ENCODE measurements at regions not wholly inside any gene's neighbourhood (a gene's known extent, or its start where the extent isn't known, plus 50 kb on each side); places are given as distances from the start of the nearest gene placed in this dataset.

DNA sequence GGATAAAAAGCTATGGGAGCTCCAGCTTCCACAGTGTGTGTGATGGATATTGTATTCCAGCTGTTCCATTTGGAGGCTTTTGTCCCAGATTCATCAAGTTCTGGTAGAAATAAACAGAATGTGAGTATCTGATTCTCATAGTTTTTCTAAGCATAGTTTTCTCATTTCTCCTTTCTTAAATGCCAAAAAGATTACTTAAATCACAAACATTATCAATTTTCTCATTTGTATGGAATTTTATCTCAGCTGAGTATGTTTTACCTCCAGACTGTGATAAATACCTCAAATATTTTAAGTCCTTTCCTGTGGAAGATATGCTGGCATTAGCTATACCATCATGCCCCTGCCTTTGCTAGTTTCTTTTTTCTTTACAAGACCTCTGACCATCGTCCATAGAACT lies 767.3 kb downstream of the TFAP2A start:
- DNase-seq = no peak

DNA sequence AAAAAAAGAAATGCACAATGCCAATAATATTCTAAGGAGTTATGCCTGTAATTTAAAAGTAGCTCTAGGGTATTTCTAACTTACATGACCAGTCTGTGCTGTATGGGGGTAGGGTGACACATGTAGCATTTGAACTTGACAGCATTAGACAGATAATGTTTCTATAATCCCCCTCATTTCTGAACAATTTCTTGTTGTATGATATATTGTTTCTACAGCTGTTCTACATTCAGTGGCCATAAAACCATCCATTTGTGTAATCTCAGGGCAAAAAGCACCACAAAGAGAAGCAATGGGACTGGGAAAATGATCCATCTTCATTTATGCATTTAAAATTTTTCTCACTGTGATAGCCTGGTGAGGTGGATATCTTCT lies 767.8 kb downstream of the TFAP2A start:
- DNase-seq = no peak

DNA sequence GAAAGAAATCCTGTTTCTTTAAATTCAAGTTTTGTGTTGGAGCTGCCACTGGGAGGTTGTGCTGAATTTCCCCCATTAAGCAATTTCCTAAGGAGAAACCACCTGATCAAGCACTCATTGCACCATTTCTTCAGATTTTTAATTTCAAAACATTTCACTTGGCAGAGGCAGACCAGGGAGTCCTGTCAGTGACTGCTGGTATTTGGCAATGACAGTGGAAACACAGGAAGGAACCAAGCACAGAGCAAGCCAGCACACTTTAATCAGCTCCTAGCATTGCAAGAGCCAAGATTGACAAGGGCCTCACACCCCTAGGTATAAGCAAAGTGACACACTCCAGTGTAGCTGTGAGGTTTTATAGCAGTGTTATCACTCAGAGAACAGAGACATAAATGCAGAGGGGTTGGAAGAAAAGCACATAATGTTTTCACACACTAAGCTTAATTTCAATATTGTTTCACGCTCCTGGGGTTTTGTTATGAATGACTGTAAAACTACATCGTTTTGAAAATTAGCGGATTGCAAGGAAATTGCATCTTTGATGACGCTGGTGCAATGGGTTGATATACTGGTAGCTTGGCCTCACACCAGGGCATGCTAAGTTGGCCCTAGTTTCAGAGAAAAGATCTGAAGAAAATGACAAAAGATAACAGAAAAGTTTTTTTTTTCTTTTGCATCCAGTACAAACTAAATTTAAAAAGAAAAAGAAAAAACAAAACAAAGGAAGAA lies 768.4 kb downstream of the TFAP2A start:
- DNase-seq = peak; percentile 21

DNA sequence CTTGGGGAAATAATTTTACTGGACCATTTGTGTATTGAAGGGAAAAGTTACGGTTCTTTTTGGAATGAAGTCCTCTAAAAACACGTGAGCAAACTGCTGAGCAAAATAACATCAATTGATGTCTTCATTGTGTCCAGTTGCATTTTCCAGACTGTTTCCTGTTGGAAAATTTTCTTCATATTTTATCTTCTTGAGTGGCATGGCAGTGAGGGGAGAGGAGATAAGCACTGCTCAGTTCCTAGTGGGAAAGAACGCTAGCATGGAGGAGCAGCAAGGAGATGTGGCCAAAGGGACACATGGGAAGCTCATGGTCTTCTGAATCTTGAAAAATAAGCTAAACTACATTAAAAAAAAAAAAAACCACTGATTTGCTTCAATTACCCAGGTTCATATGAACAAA lies 776.0 kb downstream of the TFAP2A start:
- DNase-seq = no peak

DNA sequence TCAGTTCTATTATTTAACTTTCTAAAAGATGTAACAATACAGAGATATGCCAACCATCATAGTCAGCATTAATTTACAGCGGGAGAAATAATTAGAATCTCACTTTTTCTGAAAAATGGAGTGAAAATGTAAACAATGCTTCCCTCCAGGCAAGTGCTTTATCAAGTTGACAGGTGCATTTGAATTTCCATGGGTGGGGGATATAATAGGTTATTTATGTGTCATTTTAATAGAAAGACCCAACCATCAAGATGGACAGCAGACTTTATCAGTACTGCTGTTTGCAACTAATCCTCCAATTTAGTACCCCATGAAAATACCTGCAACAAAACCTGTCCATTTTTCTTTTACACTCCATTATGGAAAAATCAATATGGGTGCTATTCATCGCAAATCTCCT lies 780.1 kb downstream of the TFAP2A start:
- DNase-seq = no peak

DNA sequence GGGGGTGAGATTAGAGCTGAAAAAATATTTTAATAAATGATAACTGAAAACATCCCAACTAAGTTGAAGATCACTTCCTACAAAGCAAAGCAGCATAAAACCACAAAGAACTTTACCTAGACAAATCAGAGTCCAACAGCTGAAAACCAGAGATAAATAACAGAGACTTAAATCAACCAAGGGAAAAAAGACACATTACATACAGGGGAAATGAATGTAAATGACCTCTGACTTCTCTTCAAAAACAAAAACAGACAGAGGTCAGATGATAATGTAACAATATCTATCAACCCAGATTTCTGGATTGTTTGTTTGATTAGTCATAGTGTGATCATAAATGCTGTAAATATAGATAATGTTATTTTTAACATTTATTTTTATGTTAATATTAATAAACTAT lies 782.8 kb downstream of the TFAP2A start:
- no peak for DNase-seq

DNA sequence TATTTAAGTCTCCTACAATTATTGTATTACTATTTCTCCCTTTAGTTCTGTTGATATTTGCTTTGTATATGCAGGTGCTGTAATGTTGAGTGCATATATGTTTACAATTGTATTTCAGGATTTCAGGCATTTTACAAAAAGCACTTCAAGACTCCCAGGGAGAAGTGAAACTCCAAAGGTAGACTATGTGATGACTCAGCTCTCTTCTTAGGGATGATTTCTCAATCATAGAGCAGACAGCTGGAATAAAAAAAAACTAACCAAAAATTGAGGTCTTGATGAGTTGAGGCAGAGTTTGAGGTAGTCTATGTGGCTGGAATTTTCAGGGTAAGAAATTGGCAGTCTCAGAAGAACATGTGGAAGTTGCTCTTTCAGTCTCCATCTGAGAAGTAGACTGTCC lies 786.1 kb downstream of the TFAP2A start:
- DNase-seq = no peak

DNA sequence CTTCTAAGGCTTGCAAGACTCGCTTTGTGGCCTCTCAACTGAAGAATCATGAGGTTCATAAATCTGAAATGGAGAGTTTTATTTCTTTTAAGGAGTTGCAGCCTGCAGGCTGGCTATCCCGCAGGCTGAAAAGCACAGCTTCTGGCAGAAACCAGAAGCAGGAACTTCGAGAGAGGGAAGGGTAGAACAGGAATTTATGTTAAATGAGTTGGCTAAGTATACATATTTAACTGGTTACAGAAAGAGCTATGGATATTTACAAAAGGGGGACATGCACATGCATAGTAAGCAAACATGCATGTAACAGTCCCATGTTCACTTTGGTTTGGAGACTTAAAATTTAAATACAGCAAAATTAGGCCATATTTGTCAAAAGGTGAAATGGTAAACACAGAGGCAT lies 787.0 kb downstream of the TFAP2A start:
- DNase-seq = no peak

DNA sequence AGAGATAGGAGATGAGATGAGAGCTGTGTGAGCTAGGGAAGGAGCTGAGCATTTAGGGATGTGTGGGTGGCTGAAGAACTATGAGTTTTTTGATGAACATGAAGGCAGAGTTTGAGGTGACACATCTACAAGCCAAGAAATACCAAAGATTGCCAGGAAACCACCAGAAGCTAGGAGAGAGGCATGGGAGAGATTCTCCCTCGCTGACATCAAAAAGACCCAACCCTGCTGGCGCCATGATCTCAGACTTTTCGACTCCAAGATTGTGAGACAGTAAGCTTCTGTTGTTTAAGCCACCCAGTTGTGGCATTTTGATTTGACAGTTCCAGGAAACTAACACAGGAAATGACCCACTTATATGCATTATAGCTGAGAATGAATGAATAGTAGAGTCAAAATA lies 790.9 kb downstream of the TFAP2A start:
- DNase-seq = no peak

DNA sequence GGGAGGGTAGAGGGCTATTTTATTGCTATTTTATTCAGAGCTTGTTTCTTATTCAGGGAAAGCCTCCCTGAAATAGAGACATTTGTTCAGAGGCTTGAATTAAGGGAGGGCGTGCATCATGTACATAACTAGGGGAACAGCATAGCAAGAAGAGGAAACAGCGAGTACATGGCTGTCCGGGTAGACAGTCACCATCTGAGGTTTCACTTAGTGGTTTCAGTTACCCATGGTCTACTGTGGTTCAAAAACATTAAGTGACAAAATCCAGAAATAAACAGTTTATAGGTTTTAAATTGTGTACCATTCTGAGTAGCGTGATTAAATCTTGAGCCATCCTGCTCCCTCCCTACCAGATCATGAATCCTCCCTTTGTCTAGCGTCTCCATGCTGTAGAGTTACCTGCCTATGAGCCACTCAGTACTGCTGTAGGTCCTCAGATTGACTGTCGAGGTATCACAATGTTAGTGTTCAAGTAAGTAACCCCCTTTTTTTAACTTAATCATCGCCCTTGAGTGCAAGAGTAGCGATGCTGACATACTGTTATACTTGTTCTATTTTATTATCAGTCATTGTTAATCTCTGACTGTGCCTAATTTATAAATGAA lies 791.5 kb downstream of the TFAP2A start:
- DNase-seq = no peak

DNA sequence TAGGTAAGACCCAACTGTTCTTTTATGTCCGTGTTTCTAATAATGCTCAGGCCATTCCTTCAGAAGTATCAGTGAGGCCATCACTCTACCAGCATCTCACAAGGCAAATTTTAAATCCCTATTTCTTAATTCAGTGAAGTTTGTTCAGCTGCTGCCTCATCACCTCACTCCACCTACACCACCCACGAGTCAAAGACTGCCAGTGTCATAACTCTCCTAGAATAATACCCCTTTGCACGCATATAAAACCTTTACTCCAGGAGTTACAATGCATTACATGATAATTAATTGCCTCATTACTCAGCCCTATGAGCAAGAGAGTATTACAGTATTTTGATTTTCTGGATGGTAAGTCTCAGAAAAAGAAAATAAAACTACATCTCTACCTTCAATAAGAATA lies 793.6 kb downstream of the TFAP2A start:
- DNase-seq = no peak

DNA sequence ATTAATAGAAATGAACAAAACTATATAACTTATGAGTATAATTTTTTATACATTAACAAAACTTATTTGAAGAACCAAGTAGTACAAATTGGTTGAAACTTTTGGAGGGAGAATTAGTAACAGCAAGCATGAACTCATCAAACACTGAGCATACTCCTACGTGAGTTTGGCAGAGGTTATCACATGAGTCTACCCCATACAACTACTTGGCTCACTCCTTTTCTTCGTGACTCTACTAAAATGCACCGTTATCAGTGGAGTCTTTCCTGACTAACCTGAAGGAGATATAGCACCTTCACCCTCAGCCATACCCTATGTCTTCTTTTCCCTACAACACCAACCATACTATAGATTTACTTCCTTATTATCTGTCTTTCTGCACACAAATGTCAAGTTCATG lies 794.2 kb downstream of the TFAP2A start:
- DNase-seq = no peak

DNA sequence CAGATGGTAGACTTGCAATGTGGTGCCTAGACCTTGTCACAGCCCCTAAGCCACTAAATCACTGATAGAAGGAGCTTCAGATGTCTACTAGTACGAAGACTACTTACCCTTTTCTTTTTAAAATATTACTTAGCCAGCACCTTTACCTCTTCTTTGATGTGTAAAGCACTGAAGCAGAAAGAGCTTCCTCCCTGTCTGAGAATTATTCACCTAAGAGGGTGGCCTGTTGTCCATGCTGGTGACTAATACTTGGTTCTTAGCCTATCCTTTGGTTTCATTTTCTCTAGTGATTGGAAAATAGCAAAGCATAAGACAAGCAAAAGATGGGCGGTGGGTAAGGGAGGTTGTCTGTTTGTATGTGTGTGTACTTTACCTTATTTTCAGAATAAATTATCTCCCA lies 794.6 kb downstream of the TFAP2A start:
- no peak for DNase-seq

DNA sequence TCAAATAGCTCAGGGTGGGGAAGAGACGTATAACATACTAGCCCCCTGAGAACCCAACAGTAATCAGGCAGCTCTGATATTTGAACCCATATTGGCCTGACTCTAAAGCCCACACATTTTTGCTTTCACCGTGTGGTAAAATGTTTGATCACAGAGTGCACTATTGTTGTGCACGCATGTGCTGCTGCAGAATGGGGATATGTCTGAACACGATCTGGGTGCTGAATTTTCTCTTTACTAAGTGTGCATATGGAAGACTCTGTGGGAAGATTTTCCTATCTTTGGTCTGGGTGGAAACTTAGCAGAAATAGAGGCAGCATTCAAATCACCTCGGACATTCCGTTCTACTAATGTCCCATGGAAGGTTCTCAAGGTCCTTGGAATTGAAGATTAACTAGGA lies 800.1 kb downstream of the TFAP2A start:
- no peak for DNase-seq

DNA sequence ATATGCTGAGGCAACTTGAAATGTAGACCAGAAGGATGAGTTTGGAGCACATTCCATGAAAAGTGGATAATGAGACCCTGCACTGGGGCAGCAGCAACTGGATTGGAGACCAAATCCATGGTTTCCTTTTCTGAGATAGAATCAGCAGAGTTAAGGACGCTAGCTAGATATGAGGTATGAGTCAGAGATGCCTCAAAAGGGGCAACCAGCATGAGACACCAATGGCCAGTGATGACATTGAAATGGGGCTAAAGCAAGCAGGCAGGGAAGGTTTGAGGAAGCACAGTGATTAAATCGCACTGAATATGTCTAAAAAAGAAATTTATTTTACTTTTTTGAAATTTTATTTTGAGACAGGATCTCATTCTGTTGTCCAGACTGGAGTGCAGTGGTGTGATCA lies 802.4 kb downstream of the TFAP2A start:
- DNase-seq = no peak

DNA sequence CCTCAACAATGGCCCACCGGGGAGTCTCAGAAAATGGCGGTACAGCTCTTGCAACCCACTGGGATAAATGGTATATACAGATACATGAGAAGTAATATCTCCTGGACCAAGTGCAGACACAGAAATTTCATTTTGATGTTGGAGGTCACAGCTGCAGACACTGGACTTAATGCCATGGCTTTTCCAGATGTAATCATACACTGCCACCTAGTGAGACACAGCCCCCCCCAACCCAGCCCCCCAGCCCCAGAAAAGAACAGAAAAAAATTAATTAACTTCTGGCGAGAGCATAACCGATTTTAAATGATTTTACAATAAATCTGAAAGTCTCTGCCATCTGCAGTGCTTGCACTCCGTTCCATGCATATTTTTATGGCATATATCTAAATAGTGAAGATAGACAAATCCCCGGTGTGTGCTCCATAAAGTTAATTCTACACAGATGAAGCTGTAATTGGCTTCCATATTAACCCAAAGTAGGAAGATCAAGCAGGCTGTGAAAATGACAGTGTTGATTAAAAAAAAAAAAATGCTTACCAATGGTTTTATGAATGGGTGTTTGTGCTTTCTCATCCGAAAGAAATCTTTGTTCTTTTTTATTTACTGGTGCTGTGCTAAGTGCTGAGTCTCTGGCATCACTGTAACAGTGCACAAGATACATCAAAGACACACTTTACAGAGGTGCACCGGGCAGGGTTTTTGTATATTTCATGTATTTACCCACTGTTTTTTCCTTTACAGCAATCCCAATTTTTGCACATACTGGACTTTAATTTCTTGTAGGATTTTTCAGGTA lies 804.1 kb downstream of the TFAP2A start:
- no peak for DNase-seq

DNA sequence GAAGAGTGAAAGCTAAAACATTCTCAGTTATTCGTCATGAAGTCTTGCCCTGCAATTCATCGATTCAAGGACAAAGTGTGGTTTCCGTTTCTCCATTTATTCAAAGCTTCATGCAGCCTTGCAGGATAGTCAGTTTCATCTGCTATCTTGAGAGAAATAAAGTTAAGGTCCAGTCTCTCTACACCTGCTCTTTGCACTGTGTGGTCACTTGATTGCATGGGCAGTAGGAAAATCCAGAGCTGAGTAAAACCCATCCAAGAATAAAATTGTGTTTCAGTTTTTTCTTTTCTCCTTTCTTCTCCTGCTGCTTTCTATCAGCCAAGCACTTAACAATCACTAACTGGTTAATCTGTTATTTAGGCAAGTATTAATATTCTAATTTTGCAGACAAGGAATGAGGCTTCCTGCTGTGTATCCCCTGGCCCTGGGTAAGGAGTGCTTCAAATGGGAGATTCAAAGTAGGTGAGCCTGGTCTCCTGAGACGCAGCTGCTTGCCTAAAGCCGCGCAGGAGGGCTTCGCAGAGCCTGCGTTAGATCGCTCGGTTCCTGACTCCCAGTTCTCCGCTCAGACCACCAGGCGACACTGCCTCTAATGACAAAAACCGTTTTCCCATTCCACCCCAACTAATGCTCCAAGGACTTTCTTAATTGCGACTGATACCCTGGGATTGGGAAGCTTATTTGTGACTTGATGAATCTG lies 808.3 kb downstream of the TFAP2A start:
- no peak for DNase-seq

DNA sequence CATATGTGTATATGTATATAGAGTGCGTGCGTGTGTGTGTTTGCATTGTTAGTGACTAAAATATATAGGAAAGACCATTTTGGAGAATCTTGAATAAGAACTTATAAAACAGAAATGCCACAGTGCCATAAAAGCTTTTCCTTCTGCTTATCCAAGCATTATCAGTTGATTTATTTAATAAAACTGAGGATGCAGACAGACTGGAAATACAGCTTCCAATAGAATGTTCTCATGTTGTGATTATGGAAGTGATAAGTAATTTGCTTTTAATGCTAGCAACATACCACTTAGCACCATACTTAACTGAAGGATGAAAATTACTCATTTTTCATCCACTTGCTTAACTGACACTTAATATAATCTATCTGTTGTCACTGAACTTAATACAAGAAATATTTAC lies 820.1 kb downstream of the TFAP2A start:
- no peak for DNase-seq

DNA sequence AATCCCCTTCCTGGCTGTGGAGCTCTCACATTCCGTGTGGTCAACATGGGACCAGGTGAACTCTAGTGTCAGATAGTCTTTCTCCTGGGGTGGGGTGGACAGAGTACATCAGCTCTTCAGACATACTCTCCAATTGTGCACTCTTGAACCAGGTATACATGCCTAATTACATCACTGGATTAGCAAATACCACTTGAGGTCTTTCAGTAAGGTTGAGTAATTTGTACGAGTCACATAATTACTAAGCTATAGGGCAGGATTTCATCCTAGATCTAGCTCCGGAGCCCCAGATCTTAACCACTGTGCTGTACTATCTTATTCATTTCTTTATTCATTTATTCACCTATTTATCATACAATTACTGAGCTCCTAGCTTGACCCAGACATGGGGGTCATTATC lies 821.3 kb downstream of the TFAP2A start:
- DNase-seq = no peak

DNA sequence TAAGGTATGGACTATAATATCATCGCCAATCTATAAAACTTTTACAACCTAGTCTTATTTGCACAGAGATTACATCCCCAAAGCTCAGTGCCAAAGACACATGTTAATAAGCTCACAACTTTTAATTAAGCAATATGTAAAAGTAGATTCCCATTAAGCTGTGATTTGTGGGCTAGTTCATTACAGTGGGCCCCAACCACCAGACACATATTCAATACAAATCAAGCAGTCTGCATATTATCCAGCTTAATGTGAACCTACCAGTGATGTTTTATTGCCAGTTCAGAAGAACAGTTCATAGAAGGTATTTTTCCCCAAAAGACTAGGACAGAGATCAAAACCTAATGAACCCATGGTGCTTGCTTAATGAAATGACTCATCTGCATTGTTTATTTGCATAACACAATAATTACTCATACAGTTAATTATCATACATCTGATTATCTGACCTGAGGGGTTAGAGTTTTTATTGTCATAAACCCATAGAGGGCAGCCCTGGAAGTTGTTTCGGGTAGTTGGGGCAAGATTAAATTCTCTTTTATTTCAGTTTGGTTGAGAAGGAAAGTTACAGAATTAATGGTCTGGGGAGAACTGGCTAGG lies 831.0 kb downstream of the TFAP2A start:
- DNase-seq = no peak

DNA sequence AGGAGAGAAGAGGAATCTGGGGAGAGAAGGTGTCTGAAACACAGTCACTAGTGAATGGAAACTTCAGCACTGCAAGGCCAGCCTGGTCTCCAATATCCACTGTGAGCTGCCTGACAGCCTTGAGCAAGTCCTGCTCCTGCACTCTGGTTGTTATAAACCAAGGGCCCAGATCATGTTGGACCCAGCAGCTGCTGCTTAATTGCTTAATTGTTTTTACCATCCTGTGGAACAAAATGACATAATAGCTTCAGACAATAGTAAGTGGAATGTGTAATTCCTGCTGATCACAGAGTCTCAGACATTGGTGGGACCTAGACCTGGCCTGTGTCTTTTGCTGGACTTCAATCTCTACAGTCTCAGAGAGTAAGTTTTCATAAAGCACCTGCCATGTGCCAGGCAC lies 833.7 kb downstream of the TFAP2A start:
- DNase-seq = no peak

DNA sequence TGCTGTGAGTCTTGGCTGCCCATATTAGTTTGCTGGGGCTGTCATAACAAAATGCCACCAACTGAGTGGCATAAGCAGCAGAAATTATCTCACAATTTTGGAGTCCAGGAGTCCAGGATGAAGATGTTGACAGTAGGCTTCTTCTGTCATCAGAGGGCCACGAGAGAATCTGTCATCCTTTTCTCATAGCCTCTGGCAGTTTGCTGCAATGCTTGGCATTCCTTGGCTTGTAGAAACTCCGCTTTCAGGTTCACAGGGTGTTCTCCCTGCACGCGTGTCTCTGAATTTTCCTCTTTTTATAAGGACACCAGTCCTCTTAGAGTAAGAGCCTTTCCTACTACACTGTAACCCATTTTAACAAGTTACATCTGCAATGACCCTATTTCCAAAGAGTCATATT lies 838.4 kb downstream of the TFAP2A start:
- no peak for DNase-seq

DNA sequence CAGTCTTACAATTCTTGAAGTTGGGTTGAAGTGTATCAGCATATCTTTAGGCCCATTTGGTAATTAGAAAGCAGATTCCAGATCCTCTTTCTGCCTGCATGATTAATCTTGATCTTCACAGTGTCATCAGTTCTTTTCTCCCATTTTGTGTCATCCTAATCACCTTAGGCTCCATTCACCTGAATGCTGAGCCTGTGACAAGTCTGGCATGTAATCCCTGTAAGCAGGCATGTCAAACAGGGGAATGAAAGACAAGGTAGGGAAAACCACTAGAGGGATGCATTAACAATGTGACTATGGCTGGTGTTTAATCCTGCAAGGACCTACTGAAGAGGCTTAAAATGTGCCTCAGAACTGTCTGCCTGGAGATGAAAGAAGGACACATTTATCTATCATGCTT lies 848.8 kb downstream of the TFAP2A start:
- DNase-seq = no peak
